GM21619 (cell line): ENCODE measurements at regions not wholly inside any gene's neighbourhood (a gene's known extent, or its start where the extent isn't known, plus 50 kb on each side); places are given as distances from the start of the nearest gene placed in this dataset.
"Not testable (repeated sequence)": the region's sequence is repeated elsewhere in the genome, so short reads cannot be mapped to it uniquely, and the experiment has no call there.

ENCODE experiments used
- ATAC-seq: cut with Tn5 transposase; IDR thresholded peaks from one replicate; pipeline ENCODE4 v1.9.1; 2021; ENCODE audit not compliant: unreplicated experiment

- ATAC-seq: no peak
These were observed 203.1 kb downstream of the ARHGEF9 start for GRCh38 chrX:63581906-63582305.

GRCh38 chrX:63581398-63581797 is 203.6 kb downstream of the ARHGEF9 start:
- ATAC-seq: no peak

GRCh38 chrX:63576533-63576932 is 208.5 kb downstream of the ARHGEF9 start:
- no peak for ATAC-seq

- ATAC-seq: not testable (repeated sequence)
These were observed 209.3 kb downstream of the ARHGEF9 start for GRCh38 chrX:63575700-63576099.

- no peak for ATAC-seq
These were observed 215.7 kb upstream of the SPIN4 start for GRCh38 chrX:63566856-63567255.

- ATAC-seq: no peak
These were observed 210.3 kb upstream of the SPIN4 start for GRCh38 chrX:63561425-63561824.

GRCh38 chrX:63560601-63561218 is 209.6 kb upstream of the SPIN4 start:
- peak; percentile 99 for ATAC-seq

GRCh38 chrX:63551856-63552255 is 200.7 kb upstream of the SPIN4 start:
- no peak for ATAC-seq

- no peak for ATAC-seq
These were observed 179.5 kb upstream of the SPIN4 start for GRCh38 chrX:63530654-63531053.

- no peak for ATAC-seq
These were observed 178.8 kb upstream of the SPIN4 start for GRCh38 chrX:63529961-63530360.

- no peak for ATAC-seq
These were observed 175.7 kb upstream of the SPIN4 start for GRCh38 chrX:63526863-63527262.

- ATAC-seq: no peak
These were observed 174.4 kb upstream of the SPIN4 start for GRCh38 chrX:63525491-63525890.

GRCh38 chrX:63519368-63519767 is 168.2 kb upstream of the SPIN4 start:
- ATAC-seq: not testable (repeated sequence)

GRCh38 chrX:63514569-63515080 is 163.5 kb upstream of the SPIN4 start:
- ATAC-seq: no peak

GRCh38 chrX:63513825-63514568 is 162.9 kb upstream of the SPIN4 start:
- ATAC-seq: no peak

GRCh38 chrX:63511361-63511760 is 160.2 kb upstream of the SPIN4 start:
- no peak for ATAC-seq

GRCh38 chrX:63508668-63509067 is 157.5 kb upstream of the SPIN4 start:
- ATAC-seq: no peak

GRCh38 chrX:63506320-63506719 is 155.2 kb upstream of the SPIN4 start:
- no peak for ATAC-seq

GRCh38 chrX:63503541-63503940 is 152.4 kb upstream of the SPIN4 start:
- no peak for ATAC-seq

GRCh38 chrX:63488546-63489373 is 137.6 kb upstream of the SPIN4 start:
- no peak for ATAC-seq

GRCh38 chrX:63475200-63475599 is 124.1 kb upstream of the SPIN4 start:
- ATAC-seq: no peak

GRCh38 chrX:63471004-63471403 is 119.9 kb upstream of the SPIN4 start:
- ATAC-seq: no peak
